ENCODE measurements at regions not wholly inside any gene's neighbourhood (a gene's known extent, or its start where the extent isn't known, plus 50 kb on each side); places are given as distances from the start of the nearest gene placed in this dataset.

- H3K4me2 ChIP-seq (ENCODE audit: insufficient read depth in 1 of 2, low read depth in 2 of 2, low read length in 2 of 2): no peak overlapping the region
- H3K9me3 ChIP-seq (ENCODE audit: insufficient read depth in 2 of 2, low read depth in 1 of 2, low read length in 1 of 2): no peaks in the 10 kb centered on the region
- H3K4me1 ChIP-seq (replicated peaks in 1 of 4; ENCODE audit: control insufficient read depth in 3 of 4, insufficient read depth in 4 of 4, low read length in 3 of 4): no peaks in the 10 kb centered on the region
- no peak overlapping the region for H3K18ac ChIP-seq (ENCODE audit: extremely low read depth, low read length)
- H3K36me3 ChIP-seq (ENCODE audit: control insufficient read depth in 2 of 4, insufficient read depth in 4 of 4, low read length in 3 of 4): no peaks in the 10 kb centered on the region; a peak in 1 of 8 replicates
- no peak for DNase-seq (ENCODE audit: low read depth in 1 of 2, low spot score in 2 of 2)
- H2BK5ac ChIP-seq (ENCODE audit: low read depth, low read length): no peak overlapping the region
- no peak overlapping the region for H3K23ac ChIP-seq (ENCODE audit: insufficient read length)
- H4K20me1 ChIP-seq (replicated peaks in 1 of 2; ENCODE audit: control insufficient read depth in 1 of 2, insufficient read depth in 2 of 2, low read length in 2 of 2): no peaks in the 10 kb centered on the region
- no peaks in the 10 kb centered on the region for H3K23me2 ChIP-seq (ENCODE audit: low read depth, low read length)
- FAIRE-seq: no peak
- H3K9ac ChIP-seq (replicated peaks in 1 of 4; ENCODE audit: extremely low read depth in 1 of 4, low read depth in 3 of 4, low read length in 3 of 4): no peak overlapping the region
- no peak overlapping the region for H3K4ac ChIP-seq (replicated peaks; ENCODE audit: insufficient read length, low read depth, low read length)
- CTCF ChIA-PET (ENCODE audit: partially characterized antibody): interaction anchor here (0.6 to 1.0 kb wide), 5 partner anchors 14 to 374 kb away, joined by 3 to 5 read pairs (median 3); no protein-coding TSS in a partner anchor
- H3K79me2 ChIP-seq (ENCODE audit: control insufficient read depth in 1 of 2, insufficient read depth in 2 of 2, low read length in 2 of 2): no peaks in the 10 kb centered on the region
- H3K27ac ChIP-seq (ENCODE audit: low read depth, low read length): no peak overlapping the region
- no peak overlapping the region for H2AK5ac ChIP-seq (ENCODE audit: low read depth, low read length)
- H2AFZ ChIP-seq (ENCODE audit: low read length): no peak overlapping the region
- no peak overlapping the region for H2BK120ac ChIP-seq (replicated peaks; ENCODE audit: low read depth, low read length)
- H3K56ac ChIP-seq (replicated peaks; ENCODE audit: insufficient read length, low read depth, low read length): no peak overlapping the region
- H4K8ac ChIP-seq (ENCODE audit: extremely low read depth, insufficient read depth, low read length): no peak overlapping the region
- no peak overlapping the region for H2BK12ac ChIP-seq (ENCODE audit: low read depth, low read length)
- no peaks in the 10 kb centered on the region for H3K79me1 ChIP-seq (ENCODE audit: low read depth, low read length)
- no peak overlapping the region for H2BK15ac ChIP-seq (ENCODE audit: low read length)
- H3K4me3 ChIP-seq (ENCODE audit: extremely low read depth in 1 of 4, insufficient read depth in 2 of 4, low read depth in 3 of 4, low read length in 4 of 4): no peak overlapping the region
- H2BK20ac ChIP-seq (ENCODE audit: low read length): no peak overlapping the region
- 91% methylated on average over 3 of the region's 3 CpGs; no CpG with 5 or more reads in 1 of the 2 experiments for WGBS, 2 experiments (ENCODE audit: extremely low coverage in 1 of 2, insufficient coverage in 1 of 2, insufficient read length in 1 of 2, insufficient replicate concordance in 2 of 2, low coverage in 1 of 2, low lambda C conversion rate in 2 of 2, missing lambda C conversion rate in 1 of 2)
- H3K14ac ChIP-seq (ENCODE audit: insufficient read length): no peak overlapping the region
- H4K5ac ChIP-seq (ENCODE audit: insufficient read length, low read depth, low read length): no peak overlapping the region
- POLR2A ChIA-PET (ENCODE audit: partially characterized antibody): no interaction called here
- no peaks in the 10 kb centered on the region for H3K27me3 ChIP-seq (replicated peaks in 1 of 4; ENCODE audit: control insufficient read depth in 3 of 4, extremely low read depth in 1 of 4, insufficient read depth in 3 of 4, low read length in 3 of 4)
- no peak overlapping the region for H4K91ac ChIP-seq (replicated peaks; ENCODE audit: insufficient read length, low read length)
- TF ChIP-seq CTCF (IDR thresholded peaks at IDR 0.05; ENCODE audit: control extremely low read depth in 1 of 3, insufficient read depth in 1 of 3, low read depth in 1 of 3, low read length in 3 of 3): no peak
- no peak for TF ChIP-seq E2F6 (IDR thresholded peaks at IDR 0.05)
- no peak for TF ChIP-seq JUND (IDR thresholded peaks at IDR 0.05; ENCODE audit: low read length)
- TF ChIP-seq KDM1A (IDR thresholded peaks at IDR 0.05; ENCODE audit: borderline replicate concordance, low read length): no peak
- no peak for TF ChIP-seq ATF2 (IDR thresholded peaks at IDR 0.05; ENCODE audit: low read length)
- no peak for TF ChIP-seq TAF1 (IDR thresholded peaks at IDR 0.05; ENCODE audit: low read depth, low read length)
- TF ChIP-seq POU5F1 (IDR thresholded peaks at IDR 0.05; ENCODE audit: low read depth, low read length): no peak
- TF ChIP-seq MAX (IDR thresholded peaks at IDR 0.05): no peak
These were observed 1928.8 kb upstream of the CELF4 start for GRCh38 chr18:39494211-39494896.

Data from H1 (cell line).